ENCODE measurements at regions not wholly inside any gene's neighbourhood (a gene's known extent, or its start where the extent isn't known, plus 50 kb on each side); places are given as distances from the start of the nearest gene placed in this dataset.

- DNase-seq, result no peak
These were observed 249.7 kb upstream of the NCKAP5 start for GRCh38 chr2:133817680-133818566.

GRCh38 chr2:133818661-133819060 is 250.4 kb upstream of the NCKAP5 start:
- DNase-seq, result no peak

- no peak for DNase-seq
These were observed 251.6 kb upstream of the NCKAP5 start for GRCh38 chr2:133819906-133820305.

GRCh38 chr2:133821107-133821760 is 253.0 kb upstream of the NCKAP5 start:
- no peak for DNase-seq

GRCh38 chr2:133822517-133823225 is 254.4 kb upstream of the NCKAP5 start:
- DNase-seq, result no peak

GRCh38 chr2:133823226-133823550 is 254.9 kb upstream of the NCKAP5 start:
- no peak for DNase-seq

- DNase-seq, result no peak
These were observed 256.6 kb upstream of the NCKAP5 start for GRCh38 chr2:133824869-133825268.

GRCh38 chr2:133825778-133826177 is 257.5 kb upstream of the NCKAP5 start:
- no peak for DNase-seq

GRCh38 chr2:133828913-133829312 is 260.6 kb upstream of the NCKAP5 start:
- no peak for DNase-seq

- DNase-seq, result no peak
These were observed 261.3 kb upstream of the NCKAP5 start for GRCh38 chr2:133829450-133830020.

- no peak for DNase-seq
These were observed 265.5 kb upstream of the NCKAP5 start for GRCh38 chr2:133833746-133834145.

- DNase-seq, result no peak
These were observed 267.8 kb upstream of the NCKAP5 start for GRCh38 chr2:133835821-133836619.

- no peak for DNase-seq
These were observed 268.6 kb upstream of the NCKAP5 start for GRCh38 chr2:133836691-133837345.

GRCh38 chr2:133837441-133838094 is 269.3 kb upstream of the NCKAP5 start:
- DNase-seq, result no peak

GRCh38 chr2:133838642-133839365 is 270.5 kb upstream of the NCKAP5 start:
- no peak for DNase-seq

- DNase-seq, result no peak
These were observed 271.4 kb upstream of the NCKAP5 start for GRCh38 chr2:133839677-133840076.

- no peak for DNase-seq
These were observed 272.5 kb upstream of the NCKAP5 start for GRCh38 chr2:133840761-133841160.

- DNase-seq, result no peak
These were observed 273.6 kb upstream of the NCKAP5 start for GRCh38 chr2:133841900-133842299.

GRCh38 chr2:133842446-133842845 is 274.2 kb upstream of the NCKAP5 start:
- DNase-seq, result no peak

- DNase-seq, result no peak
These were observed 274.8 kb upstream of the NCKAP5 start for GRCh38 chr2:133843091-133843490.

- no peak for DNase-seq
These were observed 275.3 kb upstream of the NCKAP5 start for GRCh38 chr2:133843551-133843950.
